ENCODE measurements at regions not wholly inside any gene's neighbourhood (a gene's known extent, or its start where the extent isn't known, plus 50 kb on each side); places are given as distances from the start of the nearest gene placed in this dataset.

DNA sequence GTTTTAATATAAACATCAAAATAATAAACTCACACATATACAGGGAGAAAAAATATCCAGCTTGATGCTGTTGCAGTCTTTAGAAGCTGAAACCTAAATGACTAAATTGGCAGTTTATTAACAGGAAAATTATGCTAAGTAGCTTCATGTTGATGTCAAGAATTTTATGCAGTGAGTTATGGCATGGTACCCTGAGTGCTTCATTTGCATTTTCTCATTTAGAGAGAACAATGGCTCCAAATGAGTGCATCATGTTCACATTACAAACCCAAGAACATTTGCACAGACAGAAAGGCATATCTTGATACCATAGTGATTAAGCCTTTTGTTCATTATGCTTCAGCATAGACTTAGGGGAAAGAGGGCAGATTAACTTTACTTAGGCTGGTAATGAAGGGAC is 102.9 kb upstream of the FSTL4 start:
- Histone ChIP-seq H3K36me3 (no peaks in the 10 kb centered on the region), H3K9me3 (no peaks in the 10 kb centered on the region), H3K4me1 (no peaks in the 10 kb centered on the region), H3K27me3 (no peaks in the 10 kb centered on the region), H3K4me3 (no peak overlapping the region), H3K27ac (no peak overlapping the region)
- DNase-seq (ENCODE audit: low spot score in 2 of 2): no peak
- TF ChIP-seq EP300 (IDR thresholded peaks at IDR 0.05) (no peak), CTCF (IDR thresholded peaks at IDR 0.05) (no peak), POLR2A (IDR thresholded peaks at IDR 0.05) (no peak)

DNA sequence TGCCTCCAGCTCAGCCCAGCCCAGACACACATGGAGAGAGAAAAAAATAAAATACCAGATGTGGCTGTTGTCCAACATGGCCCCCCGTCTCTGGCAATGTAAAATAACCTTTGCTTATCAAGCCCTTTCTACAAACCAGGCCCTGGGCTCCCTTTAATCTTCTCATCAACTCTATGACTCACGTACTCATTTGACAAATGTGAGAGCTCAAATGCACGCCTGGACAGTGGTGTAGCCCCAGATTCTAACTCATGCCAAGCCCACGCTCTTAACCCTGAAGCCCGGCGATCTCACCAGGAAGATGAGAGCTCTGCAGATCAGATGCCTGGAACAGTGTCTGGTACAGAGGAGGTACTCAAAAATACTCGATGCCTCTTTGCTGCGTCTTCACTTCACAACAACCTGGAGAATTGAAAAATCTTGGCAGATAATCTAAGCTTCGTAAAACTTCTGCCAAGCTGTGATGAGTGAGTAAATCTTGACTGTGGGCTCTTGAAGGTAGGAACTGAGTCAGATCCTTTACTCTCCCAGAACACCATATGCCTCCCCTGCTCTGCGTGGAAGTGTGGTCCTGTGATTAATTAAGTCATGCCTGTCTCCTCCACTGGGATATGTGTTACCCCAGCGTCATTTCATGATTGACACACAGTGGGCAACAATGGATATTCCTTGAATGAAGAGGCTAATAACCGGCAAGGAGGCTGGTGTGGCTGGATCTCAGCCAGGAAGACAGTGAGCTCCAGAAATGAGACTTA is 102.0 kb upstream of the FSTL4 start:
- WGBS, 2 donors: 73 to 77% methylated on average over 12 of the region's 12 CpGs
- H3K36me3 ChIP-seq: no peaks in the 10 kb centered on the region
- DNase-seq (ENCODE audit: low spot score in 2 of 2): no peak

DNA sequence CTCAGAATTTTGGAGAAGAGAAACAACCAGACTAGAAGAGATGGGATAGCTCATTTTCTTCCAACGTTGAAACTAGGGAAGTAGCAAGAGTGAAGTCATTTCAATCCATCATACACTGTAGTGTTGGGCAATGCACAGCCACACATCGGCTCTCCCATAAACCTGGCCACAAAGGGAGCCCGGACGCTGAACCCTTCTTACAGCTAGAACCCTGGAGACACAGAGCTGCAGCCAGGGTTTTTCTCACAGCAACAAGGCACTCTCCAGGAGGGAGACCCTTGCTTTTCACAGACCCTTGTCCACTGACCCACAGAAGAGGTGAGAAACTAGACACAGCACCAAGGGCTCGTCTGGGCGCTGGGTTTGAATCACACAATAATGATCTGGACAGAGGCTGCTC is 101.4 kb upstream of the FSTL4 start:
- Histone ChIP-seq H3K9me3 (no peaks in the 10 kb centered on the region), H3K4me1 (peaks cover 0 to 4% (median 0%) of the 10 kb centered on the region in 4 donors), H3K27me3 (no peaks in the 10 kb centered on the region), H3K4me3 (no peak overlapping the region), H3K36me3 (no peaks in the 10 kb centered on the region), H3K27ac (no peak overlapping the region)
- 79 to 83% methylated on average over 6 of the region's 6 CpGs for WGBS, 2 donors
- no peak for DNase-seq (ENCODE audit: low spot score in 2 of 2)
- TF ChIP-seq EP300 (IDR thresholded peaks at IDR 0.05): no peak
- TF ChIP-seq POLR2A (IDR thresholded peaks at IDR 0.05): no peak
- TF ChIP-seq CTCF (IDR thresholded peaks at IDR 0.05): no peak

More for the DNA sequence above, 102.0 kb upstream of the FSTL4 start:
- Histone ChIP-seq H3K27ac (no peak overlapping the region), H3K4me3 (no peak overlapping the region), H3K9me3 (no peaks in the 10 kb centered on the region), H3K4me1 (no peaks in the 10 kb centered on the region), H3K27me3 (no peaks in the 10 kb centered on the region)
- TF ChIP-seq POLR2A (IDR thresholded peaks at IDR 0.05) (no peak), CTCF (IDR thresholded peaks at IDR 0.05) (no peak), EP300 (IDR thresholded peaks at IDR 0.05) (no peak)

DNA sequence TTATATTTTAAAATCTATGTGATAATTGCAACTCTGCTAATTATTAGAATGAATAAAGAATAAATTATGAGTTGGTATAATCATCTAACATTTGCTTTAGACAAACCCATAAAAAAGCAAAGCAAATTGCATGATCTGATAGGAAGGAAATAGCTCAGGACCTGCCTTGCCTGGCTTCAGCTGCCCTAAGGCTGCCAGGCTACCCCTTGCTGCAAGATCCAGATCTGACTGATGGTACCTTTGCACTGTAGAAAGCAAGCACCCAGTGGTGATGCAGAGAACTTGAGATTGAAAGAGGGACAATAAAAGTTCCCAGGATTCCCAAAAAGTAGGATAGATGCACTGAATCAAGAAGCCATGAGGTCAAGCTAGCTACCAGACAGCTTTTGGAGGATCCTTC is 100.9 kb upstream of the FSTL4 start:
- Histone ChIP-seq H3K36me3 (no peaks in the 10 kb centered on the region), H3K4me1 (peaks cover 0 to 9% (median 0%) of the 10 kb centered on the region in 4 donors), H3K4me3 (no peak overlapping the region), H3K27me3 (no peaks in the 10 kb centered on the region), H3K9me3 (no peaks in the 10 kb centered on the region), H3K27ac (no peak overlapping the region)
- no peak for TF ChIP-seq POLR2A (IDR thresholded peaks at IDR 0.05)
- no peak for TF ChIP-seq CTCF (IDR thresholded peaks at IDR 0.05)
- no peak for TF ChIP-seq EP300 (IDR thresholded peaks at IDR 0.05)
- DNase-seq (ENCODE audit: low spot score in 2 of 2): no peak

- Histone ChIP-seq H3K4me3 (no peak overlapping the region), H3K27ac (no peak overlapping the region), H3K36me3 (no peaks in the 10 kb centered on the region), H3K4me1 (peaks cover 0 to 10% (median 0%) of the 10 kb centered on the region in 4 donors), H3K9me3 (no peaks in the 10 kb centered on the region), H3K27me3 (no peaks in the 10 kb centered on the region)
- TF ChIP-seq CTCF (IDR thresholded peaks at IDR 0.05): no peak
- no peak for TF ChIP-seq EP300 (IDR thresholded peaks at IDR 0.05)
- TF ChIP-seq POLR2A (IDR thresholded peaks at IDR 0.05): no peak
- DNase-seq (ENCODE audit: low spot score in 2 of 2): no peak
- 80 to 81% methylated on average over 7 of the region's 7 CpGs for WGBS, 2 donors
Measured at GRCh38 chr5:133712562-133712961, 100.2 kb upstream of the FSTL4 start.

Measured in tibial nerve (tissue), 4 donors.